DMS114 treated with DMSO at 0.1 percent for 48 hours (cell line): ENCODE measurements at regions not wholly inside any gene's neighbourhood (a gene's known extent, or its start where the extent isn't known, plus 50 kb on each side); places are given as distances from the start of the nearest gene placed in this dataset.

Source experiments
- DNase-seq: peaks from one replicate; lab custom pipeline; 2025; ENCODE audit not compliant: unreplicated experiment; lab: John Stamatoyannopoulos, UW

GRCh38 chr15:46685096-46685495 is 1032.2 kb upstream of the SEMA6D start:
- no peak for DNase-seq

DNA sequence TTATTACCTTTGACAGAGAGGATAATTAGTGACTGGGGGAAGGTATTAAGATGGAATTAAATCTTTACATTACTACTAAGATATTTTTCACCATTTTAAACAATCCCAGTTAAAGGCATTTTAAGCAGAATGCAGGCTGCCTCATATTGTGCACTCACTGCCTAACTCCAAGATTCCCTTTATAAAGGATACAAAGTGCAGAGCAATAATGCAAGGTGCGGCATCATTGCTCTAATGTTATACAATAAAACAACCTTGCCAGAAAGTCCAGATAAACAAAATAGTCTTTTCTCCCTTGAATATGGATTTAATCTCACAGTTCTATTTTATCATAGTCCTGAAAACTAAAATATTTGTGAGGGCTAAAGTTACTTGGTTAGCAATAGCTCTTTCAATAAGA is 1031.6 kb upstream of the SEMA6D start:
- no peak for DNase-seq

DNA sequence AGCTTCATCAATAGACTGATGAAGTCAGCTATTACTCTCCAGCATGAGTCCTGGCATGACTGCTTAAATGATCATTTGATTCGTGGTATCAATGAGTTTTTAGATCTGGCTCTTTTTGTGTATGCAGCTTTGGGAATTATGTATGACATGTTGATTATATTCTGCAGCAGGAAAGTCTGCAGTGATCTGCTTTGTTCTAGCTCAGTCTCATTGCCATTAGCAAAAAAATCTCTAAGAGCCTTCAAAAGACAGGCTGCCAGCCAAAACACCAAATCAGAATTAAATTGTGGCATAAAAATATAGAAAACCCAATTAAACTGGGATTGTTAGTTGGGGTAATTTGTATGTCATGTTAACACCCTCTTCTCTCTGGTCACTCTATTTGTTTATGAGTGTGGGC is 1021.0 kb upstream of the SEMA6D start:
- DNase-seq: no peak

- DNase-seq: no peak
These were observed 1016.0 kb upstream of the SEMA6D start for GRCh38 chr15:46701346-46701745.

GRCh38 chr15:46701896-46702295 is 1015.4 kb upstream of the SEMA6D start:
- no peak for DNase-seq

GRCh38 chr15:46703020-46703861 is 1014.1 kb upstream of the SEMA6D start:
- DNase-seq: no peak

GRCh38 chr15:46703871-46704637 is 1013.3 kb upstream of the SEMA6D start:
- no peak for DNase-seq

DNA sequence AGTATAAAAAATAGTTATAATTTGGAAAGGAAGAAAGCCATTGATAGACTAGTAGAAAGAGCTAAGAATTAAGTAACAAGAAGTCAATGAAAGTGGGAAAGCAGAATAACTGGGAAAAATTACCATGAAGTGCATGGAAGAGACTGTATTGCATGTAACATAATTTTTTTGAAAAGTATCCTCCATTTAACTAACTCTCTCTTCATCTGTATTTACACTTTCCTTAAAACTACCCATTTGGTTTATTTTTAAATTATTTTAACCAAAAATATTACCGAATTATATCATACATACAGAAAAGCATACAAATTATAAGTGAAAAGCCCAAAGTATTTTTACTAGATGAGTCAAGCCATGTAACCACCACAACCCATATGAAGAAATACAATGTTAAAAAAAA is 1009.9 kb upstream of the SEMA6D start:
- DNase-seq: no peak

DNA sequence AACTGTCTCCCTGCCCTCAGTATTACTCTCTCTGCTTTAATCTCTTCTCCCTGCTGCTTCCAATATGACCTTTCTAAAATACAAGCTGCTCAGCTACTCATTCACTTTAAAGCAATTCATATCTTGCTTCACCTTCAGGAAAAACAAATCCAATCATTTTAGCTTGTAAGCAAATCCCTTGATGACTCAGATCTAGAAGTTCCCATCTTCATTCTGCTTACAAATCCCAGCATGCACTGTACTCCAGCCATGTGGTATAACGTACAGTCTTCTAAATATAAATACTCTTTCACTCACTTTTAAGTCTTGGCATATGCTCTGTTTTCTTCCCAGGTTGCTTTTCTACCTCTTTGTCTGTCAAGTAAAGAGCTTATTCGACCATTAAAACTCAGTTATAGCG is 1009.1 kb upstream of the SEMA6D start:
- DNase-seq: no peak

GRCh38 chr15:46709460-46710083 is 1007.7 kb upstream of the SEMA6D start:
- no peak for DNase-seq

GRCh38 chr15:46710401-46710960 is 1006.8 kb upstream of the SEMA6D start:
- no peak for DNase-seq

DNA sequence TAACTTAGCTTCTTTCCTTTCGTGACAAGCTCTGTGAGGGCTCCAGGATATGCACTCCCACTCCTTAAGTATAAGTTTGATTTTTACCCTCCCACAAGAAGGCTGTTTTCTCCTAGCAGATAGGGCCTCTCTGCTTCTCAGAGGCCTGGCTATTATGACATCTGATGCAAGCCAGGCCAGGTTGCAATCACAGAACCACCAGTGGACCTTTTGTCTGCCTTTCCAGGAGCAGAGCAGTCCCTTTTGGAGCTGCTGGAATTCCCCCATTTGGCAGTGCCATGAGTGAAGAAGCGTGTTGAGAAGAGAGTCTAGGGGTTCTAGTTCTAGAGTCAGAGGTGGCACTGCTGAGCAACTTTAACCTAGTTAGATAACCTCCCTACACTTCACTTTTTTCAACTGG is 1004.3 kb upstream of the SEMA6D start:
- no peak for DNase-seq

DNA sequence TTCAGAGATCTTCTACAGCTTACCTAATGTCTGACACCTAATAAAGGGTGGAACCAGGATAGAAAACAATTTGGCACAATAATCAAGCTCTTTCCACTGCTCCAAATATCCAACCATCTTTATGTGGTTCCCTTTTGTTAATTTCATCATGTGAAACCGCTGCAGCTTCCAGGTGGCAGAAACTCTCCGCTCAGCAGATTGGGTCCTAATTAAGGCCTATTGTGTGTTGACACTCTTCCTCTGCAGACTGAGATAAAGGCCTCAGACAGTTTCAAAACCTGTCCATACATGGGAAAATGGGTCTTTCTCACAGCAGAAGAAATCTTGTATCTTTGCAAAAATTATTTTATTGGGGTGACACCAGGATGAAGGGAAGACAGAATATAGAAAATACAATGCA is 1002.4 kb upstream of the SEMA6D start:
- no peak for DNase-seq

DNA sequence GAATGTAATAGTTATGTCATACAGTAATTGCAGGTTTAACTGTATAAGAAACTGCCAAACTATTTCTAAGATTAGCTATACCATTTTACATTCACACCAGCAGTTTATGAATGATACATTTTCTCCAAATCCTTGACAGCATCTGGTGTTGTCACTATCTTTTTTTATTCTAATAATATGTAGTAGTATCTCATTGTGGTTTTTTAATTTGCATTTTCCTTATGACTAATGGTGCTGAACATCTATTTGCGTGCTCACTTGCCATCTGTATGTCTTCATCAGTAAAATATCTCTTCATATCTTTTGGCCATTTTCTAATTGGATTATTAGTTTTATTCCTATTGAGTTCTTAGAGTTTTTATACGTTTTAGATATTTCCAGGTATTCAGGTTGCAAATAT is 994.0 kb upstream of the SEMA6D start:
- no peak for DNase-seq

DNA sequence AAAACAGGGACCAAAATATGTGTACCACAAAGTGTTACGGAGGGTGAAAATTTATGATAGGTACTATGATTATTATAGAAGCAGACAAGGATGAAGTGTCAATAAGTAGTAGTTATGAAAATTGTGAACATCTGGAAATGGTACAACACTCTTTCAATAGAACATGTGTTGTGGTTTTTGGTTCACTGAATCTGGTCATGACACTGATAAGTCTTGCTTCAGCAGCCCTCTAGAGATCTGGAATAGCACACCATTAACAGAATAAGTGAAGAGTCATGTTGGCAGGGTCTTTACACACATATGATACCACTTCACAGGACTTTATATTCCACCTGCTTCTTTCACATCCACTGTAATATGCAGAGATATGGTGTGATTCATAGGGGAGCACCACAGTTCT is 985.2 kb upstream of the SEMA6D start:
- no peak for DNase-seq

GRCh38 chr15:46735115-46735514 is 982.2 kb upstream of the SEMA6D start:
- no peak for DNase-seq

DNA sequence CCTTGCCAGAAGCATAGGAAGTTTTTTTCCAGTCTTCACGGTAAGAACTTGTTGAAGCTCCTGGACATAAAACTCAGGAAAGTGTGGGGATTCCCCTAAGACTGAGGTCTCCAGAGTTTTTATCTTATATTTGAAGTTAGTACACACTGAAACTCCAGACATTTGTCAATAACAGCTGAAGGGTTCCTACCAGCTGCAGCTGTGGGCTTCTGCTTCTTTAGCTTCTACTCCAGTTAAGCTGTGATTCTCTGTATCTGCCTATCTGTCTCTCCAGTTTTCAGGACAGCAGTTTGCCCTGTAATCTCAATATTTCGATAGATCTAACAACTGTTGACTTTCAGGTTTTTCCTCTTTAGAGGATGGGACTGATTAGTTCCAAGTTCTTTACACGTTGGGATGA is 966.0 kb upstream of the SEMA6D start:
- DNase-seq: no peak

GRCh38 chr15:46753946-46754345 is 963.4 kb upstream of the SEMA6D start:
- DNase-seq: no peak

GRCh38 chr15:46763091-46763490 is 954.2 kb upstream of the SEMA6D start:
- DNase-seq: no peak

DNA sequence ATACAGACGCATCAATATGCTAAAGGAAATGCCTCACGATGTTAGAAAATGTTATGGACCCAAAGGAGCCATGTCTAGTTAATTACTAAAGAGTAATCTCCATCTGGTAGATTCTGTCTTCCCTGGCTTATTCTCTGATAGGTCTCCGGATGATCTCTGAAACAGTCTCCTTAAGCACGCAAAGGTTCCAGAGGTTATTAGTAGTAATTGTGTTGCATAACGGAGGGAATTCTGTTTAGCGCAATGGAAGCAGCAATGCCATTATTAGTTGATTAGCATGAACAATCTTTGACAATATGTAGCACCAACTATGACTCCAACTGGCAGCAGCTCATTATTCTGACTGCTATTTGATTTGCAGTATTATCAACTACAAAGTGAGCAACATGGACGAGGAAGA is 952.5 kb upstream of the SEMA6D start:
- DNase-seq: no peak

- DNase-seq: no peak
These were observed 951.3 kb upstream of the SEMA6D start for GRCh38 chr15:46766021-46766420.

- DNase-seq: no peak
These were observed 949.0 kb upstream of the SEMA6D start for GRCh38 chr15:46768287-46768686.
